A673 (cell line): ENCODE measurements at regions not wholly inside any gene's neighbourhood (a gene's known extent, or its start where the extent isn't known, plus 50 kb on each side); places are given as distances from the start of the nearest gene placed in this dataset.
"Not testable (repeated sequence)": the region's sequence is repeated elsewhere in the genome, so short reads cannot be mapped to it uniquely, and the experiment has no call there.

ENCODE experiments used
- EZH2 ChIP-seq: fragments of 200-600 bp; sonication (generic); IDR thresholded peaks from 2 replicates; pipeline ENCODE4 v1.6.1; 2017; ENCODE audit warnings: borderline replicate concordance, low read depth, mild to moderate bottlenecking, mixed read lengths, antibody characterized with exemption, low read length; ENCODE audit not compliant: poor library complexity, severe bottlenecking
- TF ChIP-seq, protein P1 (sequence below): fragments of 300-800, 200-600 bp; sonication (generic); conservative IDR thresholded peaks from 2 replicates; pipeline ENCODE4 v1.5.1; 2017; ENCODE audit warnings: low read depth, mild to moderate bottlenecking, antibody characterized with exemption, low read length, moderate library complexity, mixed read lengths

- TF ChIP-seq, protein P1, sequence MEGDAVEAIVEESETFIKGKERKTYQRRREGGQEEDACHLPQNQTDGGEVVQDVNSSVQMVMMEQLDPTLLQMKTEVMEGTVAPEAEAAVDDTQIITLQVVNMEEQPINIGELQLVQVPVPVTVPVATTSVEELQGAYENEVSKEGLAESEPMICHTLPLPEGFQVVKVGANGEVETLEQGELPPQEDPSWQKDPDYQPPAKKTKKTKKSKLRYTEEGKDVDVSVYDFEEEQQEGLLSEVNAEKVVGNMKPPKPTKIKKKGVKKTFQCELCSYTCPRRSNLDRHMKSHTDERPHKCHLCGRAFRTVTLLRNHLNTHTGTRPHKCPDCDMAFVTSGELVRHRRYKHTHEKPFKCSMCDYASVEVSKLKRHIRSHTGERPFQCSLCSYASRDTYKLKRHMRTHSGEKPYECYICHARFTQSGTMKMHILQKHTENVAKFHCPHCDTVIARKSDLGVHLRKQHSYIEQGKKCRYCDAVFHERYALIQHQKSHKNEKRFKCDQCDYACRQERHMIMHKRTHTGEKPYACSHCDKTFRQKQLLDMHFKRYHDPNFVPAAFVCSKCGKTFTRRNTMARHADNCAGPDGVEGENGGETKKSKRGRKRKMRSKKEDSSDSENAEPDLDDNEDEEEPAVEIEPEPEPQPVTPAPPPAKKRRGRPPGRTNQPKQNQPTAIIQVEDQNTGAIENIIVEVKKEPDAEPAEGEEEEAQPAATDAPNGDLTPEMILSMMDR, result not testable (repeated sequence)
- TF ChIP-seq EZH2, result not testable (repeated sequence)
These were observed 874.6 kb upstream of the MBL2 start for GRCh38 chr10:53647221-53647620.
